ENCODE measurements at regions not wholly inside any gene's neighbourhood (a gene's known extent, or its start where the extent isn't known, plus 50 kb on each side); places are given as distances from the start of the nearest gene placed in this dataset.

DNA sequence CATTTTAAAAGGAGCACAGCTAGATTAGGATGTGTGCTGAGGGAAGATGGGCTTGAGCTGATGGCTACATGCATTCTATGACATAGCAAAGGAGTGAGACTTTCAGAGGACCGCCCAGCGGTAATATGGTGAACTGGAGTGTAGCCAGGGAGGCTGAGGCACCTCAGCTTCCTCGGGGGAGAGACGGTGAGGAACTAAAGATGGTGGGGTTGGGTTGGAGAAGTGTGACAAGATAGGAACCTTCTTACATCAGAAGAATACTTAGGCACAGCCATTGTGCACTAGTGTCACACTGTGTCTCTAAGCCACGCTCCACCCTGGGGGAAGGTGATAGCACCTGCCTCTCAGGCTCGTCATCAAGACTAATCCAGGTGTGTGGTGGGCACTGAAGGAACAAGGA lies 118.0 kb upstream of the IRX2 start:
- TF ChIP-seq, protein P1, sequence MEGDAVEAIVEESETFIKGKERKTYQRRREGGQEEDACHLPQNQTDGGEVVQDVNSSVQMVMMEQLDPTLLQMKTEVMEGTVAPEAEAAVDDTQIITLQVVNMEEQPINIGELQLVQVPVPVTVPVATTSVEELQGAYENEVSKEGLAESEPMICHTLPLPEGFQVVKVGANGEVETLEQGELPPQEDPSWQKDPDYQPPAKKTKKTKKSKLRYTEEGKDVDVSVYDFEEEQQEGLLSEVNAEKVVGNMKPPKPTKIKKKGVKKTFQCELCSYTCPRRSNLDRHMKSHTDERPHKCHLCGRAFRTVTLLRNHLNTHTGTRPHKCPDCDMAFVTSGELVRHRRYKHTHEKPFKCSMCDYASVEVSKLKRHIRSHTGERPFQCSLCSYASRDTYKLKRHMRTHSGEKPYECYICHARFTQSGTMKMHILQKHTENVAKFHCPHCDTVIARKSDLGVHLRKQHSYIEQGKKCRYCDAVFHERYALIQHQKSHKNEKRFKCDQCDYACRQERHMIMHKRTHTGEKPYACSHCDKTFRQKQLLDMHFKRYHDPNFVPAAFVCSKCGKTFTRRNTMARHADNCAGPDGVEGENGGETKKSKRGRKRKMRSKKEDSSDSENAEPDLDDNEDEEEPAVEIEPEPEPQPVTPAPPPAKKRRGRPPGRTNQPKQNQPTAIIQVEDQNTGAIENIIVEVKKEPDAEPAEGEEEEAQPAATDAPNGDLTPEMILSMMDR (conservative IDR thresholded peaks at IDR 0.05; ENCODE audit: low read length): no peak
- no peak for TF ChIP-seq EZH2phosphoT487 (IDR thresholded peaks at IDR 0.05; ENCODE audit: borderline replicate concordance)

Measured in Loucy (cell line).